Astrocyte of the cerebellum (primary cell): ENCODE measurements at regions not wholly inside any gene's neighbourhood (a gene's known extent, or its start where the extent isn't known, plus 50 kb on each side); places are given as distances from the start of the nearest gene placed in this dataset.

Experiments used
- DNase-seq: peaks from one replicate; pipeline ENCODE4 v3.0.0-alpha.2; 2011; ENCODE audit warnings: low read depth
- H3K4me3 ChIP-seq: 2 replicates; pipeline ENCODE4 v1.5.1; 2011; ENCODE audit warnings: mild to moderate bottlenecking, low read depth, low read length, moderate library complexity
- in situ Hi-C: cut with HindIII; loops from 2 replicates; pipeline ENCODE4 v1.10.0; 2017; ENCODE audit warnings: low sequenced_read_pairs
- TF ChIP-seq, protein P1 (sequence below): IDR thresholded peaks from 2 replicates; pipeline ENCODE4 v1.5.1; 2012; ENCODE audit warnings: low read length, low read depth, moderate library complexity, mild to moderate bottlenecking; ENCODE audit errors: missing control alignments

DNA sequence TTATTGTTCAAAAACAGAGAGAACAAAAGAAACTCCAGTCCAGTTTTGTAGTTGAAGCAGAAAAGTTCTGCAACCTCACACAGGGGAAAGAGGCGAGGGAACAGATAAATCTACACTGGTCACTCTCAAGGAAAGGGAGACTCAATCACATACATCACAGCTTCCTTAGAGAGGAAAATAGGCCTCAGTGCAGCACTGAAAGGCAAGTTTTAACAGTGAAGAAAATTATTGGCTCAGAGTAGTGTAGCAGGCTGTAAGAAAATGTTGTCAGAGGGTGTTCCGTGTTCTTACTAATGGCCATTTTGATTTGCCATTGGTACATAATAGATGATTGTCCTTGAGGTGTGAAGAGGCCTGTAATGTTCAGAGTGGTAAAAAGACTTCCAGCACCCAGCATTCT lies 530.0 kb upstream of the CDH6 start:
- in situ Hi-C loops, result no loop called here
- H3K4me3 ChIP-seq, result no peak overlapping the region
- no peak for DNase-seq
- TF ChIP-seq, protein P1, sequence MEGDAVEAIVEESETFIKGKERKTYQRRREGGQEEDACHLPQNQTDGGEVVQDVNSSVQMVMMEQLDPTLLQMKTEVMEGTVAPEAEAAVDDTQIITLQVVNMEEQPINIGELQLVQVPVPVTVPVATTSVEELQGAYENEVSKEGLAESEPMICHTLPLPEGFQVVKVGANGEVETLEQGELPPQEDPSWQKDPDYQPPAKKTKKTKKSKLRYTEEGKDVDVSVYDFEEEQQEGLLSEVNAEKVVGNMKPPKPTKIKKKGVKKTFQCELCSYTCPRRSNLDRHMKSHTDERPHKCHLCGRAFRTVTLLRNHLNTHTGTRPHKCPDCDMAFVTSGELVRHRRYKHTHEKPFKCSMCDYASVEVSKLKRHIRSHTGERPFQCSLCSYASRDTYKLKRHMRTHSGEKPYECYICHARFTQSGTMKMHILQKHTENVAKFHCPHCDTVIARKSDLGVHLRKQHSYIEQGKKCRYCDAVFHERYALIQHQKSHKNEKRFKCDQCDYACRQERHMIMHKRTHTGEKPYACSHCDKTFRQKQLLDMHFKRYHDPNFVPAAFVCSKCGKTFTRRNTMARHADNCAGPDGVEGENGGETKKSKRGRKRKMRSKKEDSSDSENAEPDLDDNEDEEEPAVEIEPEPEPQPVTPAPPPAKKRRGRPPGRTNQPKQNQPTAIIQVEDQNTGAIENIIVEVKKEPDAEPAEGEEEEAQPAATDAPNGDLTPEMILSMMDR, result no peak

DNA sequence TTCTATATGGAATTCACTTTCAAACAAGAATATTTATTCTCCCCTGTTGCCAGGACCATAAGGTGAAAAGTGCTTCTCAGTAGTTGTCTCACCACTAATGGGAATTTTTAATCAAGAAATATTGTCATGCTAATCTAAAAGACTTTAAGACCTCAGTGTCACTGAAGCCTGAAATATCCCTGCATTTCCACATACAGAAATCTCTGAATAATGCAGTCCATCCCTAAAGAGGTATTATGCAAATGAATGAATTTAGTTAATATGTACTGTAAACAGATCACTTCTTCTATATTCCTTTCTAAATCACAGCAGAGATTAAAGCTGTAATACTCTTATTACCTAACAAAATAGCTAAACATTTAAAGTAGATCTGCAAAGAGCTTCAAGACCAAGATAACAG lies 531.1 kb upstream of the CDH6 start:
- in situ Hi-C loops, result no loop called here
- DNase-seq, result no peak
- TF ChIP-seq, protein P1, result no peak
- no peak overlapping the region for H3K4me3 ChIP-seq

DNA sequence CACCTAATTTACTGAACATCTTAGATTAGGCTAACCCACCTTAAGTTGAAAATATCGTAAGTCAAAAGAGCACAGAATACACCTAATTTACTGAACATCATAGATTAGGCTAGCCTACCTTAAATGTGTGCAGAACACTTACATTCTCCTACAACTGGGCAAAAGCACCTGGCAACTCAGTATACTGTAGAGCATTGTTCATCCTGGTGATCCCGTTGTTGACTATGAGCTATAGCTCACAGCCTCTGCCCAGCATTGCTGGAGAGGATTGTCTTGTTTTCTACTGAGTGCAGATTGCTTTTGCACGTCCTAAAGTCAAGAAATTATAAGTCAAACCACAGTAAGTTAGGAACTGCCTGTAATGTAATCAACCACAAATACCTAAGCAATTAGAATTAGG lies 531.8 kb upstream of the CDH6 start:
- no peak for DNase-seq
- TF ChIP-seq, protein P1, result no peak
- in situ Hi-C loops, result no loop called here
- no peak overlapping the region for H3K4me3 ChIP-seq

DNA sequence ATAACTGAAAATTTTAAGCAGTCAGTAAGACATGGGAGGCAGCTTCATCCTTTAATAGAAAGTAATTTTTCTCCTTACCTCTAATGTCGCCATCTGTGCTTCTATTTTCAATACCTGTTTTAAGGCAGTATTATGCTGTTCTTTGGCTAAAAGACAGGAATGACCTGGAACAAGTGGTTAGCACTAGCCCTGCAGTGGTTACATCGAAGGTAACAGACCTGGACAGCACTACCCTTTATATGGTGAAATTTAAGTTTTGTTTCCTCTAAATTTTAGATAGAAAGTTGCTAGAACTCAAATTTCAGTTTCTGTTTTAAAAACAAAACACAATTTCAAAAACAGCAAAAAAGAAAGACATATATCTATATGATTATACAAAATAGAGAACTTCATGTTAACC lies 534.1 kb upstream of the CDH6 start:
- H3K4me3 ChIP-seq, result no peak overlapping the region
- TF ChIP-seq, protein P1, result no peak
- in situ Hi-C loops, result no loop called here
- no peak for DNase-seq

DNA sequence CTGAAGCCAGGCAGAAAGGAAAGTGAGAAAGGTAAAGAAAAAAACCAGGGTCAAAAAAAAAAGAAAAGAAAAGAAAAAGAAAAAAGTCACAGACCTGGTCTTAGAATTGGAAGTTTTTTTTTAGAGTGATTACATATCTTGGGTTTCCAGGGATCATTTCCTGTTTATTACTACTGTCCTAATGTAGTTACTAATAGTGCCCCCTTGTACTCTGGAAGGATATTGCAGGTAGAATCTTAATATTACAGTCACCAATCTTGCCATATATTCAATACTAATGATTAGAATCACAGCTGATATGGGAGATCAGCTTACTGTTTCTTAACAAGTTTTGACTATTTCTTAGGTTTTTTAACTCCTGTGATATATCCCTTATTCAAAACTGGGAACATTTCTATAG lies 543.2 kb upstream of the CDH6 start:
- DNase-seq, result no peak
- TF ChIP-seq, protein P1, result no peak
- no peak overlapping the region for H3K4me3 ChIP-seq
- in situ Hi-C loops, result no loop called here

DNA sequence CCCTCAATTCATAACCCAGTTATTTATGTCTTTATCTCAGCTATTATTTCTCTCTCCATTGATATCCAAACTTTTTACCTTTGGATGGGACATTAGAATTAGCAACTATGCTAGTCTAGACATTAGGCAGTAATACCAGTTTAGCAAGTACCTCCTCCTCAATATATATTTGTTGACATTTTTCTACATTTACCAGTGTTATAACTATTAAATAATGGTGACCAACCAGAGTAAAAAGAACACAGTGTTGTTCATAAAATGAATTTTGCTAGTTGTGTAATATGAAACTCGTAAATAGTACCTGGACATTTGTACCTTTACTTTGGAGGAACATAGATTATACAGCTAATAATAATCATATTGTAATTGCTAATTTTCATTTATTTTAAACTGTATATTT lies 554.6 kb upstream of the CDH6 start:
- in situ Hi-C loops, result no loop called here
- TF ChIP-seq, protein P1, result no peak
- H3K4me3 ChIP-seq, result no peak overlapping the region
- no peak for DNase-seq

DNA sequence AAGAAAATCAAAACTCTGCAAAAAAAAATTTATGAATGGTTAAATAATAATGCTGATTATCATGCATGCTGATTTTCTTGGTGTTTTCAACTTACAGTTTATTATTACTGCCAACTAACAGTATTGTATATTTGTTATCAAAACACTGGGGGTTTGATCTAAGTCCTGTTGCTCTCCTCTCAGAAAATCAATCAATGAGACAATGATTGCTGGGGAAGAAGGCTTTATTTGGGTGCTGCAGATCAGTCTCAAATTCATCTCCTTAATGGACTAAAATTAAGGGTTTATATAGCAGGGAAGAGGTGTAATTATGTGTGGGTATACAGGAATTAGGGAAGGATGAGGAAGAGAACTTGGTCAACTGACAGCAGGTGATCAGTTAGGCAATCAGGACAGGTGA lies 565.5 kb upstream of the CDH6 start:
- in situ Hi-C loops, result no loop called here
- no peak for DNase-seq
- no peak overlapping the region for H3K4me3 ChIP-seq
- TF ChIP-seq, protein P1, result no peak
